HG02852 (cell line): ENCODE measurements at regions not wholly inside any gene's neighbourhood (a gene's known extent, or its start where the extent isn't known, plus 50 kb on each side); places are given as distances from the start of the nearest gene placed in this dataset.
"Not testable (repeated sequence)": the region's sequence is repeated elsewhere in the genome, so short reads cannot be mapped to it uniquely, and the experiment has no call there.

Source experiments
- ATAC-seq: cut with Tn5 transposase; IDR thresholded peaks from one replicate; pipeline ENCODE4 v1.9.1; 2021; ENCODE audit warnings: mild to moderate bottlenecking, moderate library complexity; ENCODE audit not compliant: unreplicated experiment

DNA sequence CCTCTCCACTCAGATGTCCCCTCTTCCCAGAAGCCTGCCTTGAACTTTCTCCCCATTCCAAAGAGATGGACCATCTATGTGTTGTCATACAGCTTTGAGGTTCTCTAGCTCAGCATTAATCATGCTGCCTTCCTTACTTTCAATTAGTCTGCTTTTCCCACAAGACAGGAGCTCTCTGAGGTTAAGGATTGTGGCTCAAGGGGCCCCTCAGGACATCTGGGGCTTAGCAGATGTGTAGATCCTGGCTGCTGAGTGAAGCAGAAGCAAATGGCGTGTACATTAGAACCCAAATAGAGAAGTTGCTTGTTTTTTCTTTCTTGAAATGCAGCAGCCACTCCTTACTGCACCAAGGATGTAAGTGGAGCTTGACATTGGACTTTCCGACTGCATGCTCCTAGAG lies 330.5 kb upstream of the TNRC6C start:
- ATAC-seq = no peak

GRCh38 chr17:77629284-77629683 lies 329.2 kb upstream of the TNRC6C start:
- ATAC-seq = not testable (repeated sequence)

DNA sequence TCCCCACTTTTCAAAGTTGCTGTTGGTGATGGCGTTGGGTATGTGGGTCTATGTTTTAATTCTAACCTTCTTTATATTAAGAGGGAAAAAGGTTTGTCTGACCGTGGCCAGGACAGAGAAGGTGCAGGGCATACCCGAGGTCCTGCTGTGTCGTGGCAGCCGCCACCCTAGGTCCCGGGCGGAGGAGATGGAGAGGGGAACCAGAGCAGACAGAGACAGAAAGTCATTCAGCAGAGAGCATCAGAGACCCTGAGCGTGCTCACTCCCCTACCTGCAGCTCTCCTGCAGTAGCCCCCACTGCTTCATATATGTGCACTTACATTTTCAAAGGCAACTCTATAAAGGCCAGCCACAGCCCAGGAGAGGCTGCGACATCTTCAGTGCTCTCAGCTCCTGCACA lies 327.2 kb upstream of the TNRC6C start:
- no peak for ATAC-seq

DNA sequence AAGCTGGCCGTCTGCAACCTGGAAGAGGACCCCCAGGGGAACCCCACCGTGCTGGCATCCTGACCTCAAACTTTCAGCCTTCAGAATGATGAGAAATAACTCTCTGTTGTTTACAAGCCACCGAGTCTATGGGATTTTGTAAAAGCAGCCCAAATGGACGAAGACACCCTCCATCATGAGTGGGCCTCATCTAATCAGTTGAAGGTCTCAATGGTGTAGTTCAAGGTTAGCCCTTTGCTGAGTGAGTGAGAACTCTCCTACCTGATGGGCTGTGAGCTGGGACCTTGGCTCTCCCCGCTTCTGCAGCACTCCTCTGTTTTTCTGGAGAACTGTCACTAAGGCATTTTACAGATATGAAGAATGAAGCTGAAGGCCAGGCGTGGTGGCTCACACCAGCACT lies 325.9 kb upstream of the TNRC6C start:
- no peak for ATAC-seq

GRCh38 chr17:77634710-77635109 lies 323.8 kb upstream of the TNRC6C start:
- ATAC-seq = no peak

DNA sequence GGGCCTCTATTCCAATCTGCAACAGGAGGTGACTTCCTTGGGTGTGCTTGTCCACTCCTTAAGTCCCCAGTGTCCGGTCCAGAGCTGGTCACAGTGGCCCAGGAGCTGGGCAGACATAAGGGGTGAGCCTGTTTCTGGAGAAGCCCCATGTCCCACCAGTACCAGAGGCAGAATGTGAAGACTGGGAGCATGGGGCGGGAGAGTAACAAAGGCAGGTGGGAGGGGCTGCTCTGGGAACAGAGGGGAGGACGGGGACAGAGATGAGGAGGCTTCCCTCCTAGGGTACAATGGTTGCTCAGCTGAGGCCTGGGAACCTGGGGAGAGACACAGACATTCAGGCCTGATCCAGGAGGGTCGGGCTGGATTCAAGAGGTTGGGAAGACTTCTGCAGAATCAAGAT lies 323.3 kb upstream of the TNRC6C start:
- no peak for ATAC-seq

- ATAC-seq = not testable (repeated sequence)
Measured at GRCh38 chr17:77635785-77636184, 322.7 kb upstream of the TNRC6C start.

GRCh38 chr17:77636835-77637817 lies 321.4 kb upstream of the TNRC6C start:
- no peak for ATAC-seq

- no peak for ATAC-seq
Measured at GRCh38 chr17:77637818-77638575, 320.5 kb upstream of the TNRC6C start.

DNA sequence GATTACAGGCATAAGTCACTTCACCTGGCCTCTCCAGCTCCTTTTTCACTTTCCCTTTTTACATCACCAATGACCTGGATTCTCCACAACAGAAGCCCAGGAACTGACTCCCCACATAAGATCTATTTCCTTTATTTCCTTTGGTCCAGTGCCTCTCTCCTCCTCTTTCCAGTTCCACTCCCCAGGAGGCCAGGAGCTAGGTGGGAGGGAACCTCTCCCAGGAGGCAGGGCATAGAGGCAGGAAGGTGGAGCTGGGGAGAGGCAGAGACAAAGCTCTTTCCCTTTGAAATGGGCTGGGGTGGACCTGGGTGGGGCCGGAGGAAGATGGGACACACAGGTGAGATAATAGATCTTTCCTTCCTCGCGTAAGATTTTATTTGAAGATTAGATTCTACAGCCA lies 318.3 kb upstream of the TNRC6C start:
- ATAC-seq = no peak

DNA sequence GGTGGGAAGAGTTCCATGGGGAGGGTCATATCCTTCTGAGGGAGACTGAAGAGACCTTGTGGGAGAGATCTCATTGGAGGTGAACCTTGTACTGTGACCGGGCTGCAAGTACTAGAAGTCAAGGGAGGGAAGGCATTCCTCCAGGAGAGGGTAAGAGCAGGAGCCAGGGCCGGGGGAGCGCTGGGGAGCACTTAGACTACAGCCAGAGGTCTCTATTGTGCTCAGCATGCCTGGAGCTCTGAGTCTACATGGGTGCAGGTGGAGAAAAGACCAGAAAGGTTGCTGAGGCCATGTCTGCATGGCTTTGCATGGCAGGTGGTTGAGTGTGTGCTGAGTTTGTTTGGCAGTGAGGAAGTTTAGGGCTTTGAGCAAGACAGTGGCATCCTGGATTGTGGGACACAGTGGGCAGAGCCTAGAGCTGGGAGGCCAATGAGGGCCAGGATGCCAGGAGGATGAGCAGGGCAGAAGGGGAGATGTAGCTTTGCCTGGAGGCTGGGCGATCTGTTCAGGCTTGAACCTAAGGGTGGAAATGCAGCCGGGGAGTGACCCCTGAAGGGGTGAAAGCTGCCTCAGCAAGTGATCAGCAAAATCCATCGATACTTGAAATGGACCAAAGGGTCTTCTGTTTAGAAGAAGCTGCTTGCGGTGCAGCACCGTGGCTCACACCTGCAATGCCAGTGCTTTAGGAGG lies 317.4 kb upstream of the TNRC6C start:
- no peak for ATAC-seq

DNA sequence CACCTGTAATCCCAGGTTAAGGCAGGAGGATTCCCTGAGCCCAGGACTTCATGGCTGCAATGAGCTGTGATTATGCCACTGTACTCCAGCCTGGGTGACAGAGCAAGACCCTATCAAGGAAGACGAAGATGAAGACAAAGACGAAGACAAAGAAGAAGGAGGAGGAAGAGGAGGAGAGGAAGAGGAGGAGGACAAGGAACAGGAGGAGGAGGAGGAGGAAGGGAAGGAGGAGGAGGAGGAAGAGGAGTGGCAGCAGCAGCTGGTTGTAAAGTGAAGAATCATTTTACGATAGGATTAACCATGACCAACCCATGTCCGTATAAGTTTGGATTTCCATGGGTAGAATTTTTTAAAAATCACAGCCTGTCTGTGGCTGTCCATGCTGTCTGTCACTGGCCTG lies 316.8 kb upstream of the TNRC6C start:
- ATAC-seq = no peak

- ATAC-seq = no peak
Measured at GRCh38 chr17:77644181-77645071, 314.1 kb upstream of the TNRC6C start.

- ATAC-seq = no peak
Measured at GRCh38 chr17:77645072-77646045, 313.1 kb upstream of the TNRC6C start.

DNA sequence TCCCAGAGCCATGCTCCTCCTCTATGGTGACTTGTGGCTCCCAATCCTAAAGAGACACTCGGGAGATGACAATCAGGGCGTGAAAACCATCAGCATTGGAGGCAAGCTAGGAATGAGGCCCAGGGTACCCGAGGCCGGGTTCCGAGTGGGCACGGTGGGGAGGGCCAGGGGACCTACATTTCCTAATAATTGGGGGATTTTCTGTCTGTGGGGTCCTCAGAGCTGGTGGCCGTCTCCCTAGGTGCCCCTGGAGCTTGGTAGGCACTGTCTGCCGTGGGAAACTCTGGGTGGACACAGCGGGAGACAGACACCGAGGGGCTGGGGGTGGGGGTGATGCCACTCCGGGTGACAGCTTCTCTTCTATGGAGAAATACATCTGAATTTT lies 312.5 kb upstream of the TNRC6C start:
- ATAC-seq = no peak

DNA sequence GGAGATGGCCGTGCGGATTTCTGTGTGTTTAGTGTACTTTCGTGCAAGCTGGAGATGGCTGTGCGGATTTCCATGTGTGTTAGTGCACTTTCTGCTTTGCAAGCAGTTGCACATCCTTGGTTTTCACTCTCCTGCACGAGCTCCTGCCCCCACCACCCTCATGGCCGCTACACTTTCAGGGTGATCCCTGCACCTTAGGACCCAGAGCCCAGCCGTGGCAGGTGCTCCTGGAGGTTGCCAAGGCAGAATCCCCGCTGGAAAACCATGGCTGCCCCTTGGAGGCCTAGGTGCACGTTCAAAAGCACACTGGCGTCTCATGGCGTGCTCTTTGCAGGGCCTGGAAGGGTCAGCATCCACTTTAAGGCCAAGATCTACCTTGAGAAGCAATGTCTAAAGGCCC lies 311.0 kb upstream of the TNRC6C start:
- ATAC-seq = no peak

DNA sequence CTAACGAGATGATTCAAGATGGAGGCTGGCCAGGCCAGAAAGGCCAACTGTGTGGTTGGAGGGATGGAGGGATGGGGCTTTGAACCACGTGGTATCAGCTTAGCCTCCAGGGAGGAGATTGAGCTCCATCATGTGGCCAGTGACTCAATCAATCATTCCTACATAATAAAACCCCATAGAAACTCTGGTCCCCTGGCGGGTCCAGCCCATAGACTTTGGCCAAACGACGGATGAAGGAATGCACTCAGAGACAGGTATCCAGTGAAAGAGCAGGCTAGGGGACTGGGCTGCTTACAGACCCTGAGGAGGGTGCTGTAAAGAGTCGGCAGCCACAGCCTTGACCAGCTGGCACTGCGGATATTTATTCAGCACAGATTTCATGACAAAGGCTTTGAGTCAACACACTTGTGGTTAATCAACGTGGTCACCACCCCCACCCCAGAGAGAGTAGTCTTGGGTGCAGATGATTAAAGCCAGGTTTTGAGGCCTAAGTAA lies 308.7 kb upstream of the TNRC6C start:
- no peak for ATAC-seq

DNA sequence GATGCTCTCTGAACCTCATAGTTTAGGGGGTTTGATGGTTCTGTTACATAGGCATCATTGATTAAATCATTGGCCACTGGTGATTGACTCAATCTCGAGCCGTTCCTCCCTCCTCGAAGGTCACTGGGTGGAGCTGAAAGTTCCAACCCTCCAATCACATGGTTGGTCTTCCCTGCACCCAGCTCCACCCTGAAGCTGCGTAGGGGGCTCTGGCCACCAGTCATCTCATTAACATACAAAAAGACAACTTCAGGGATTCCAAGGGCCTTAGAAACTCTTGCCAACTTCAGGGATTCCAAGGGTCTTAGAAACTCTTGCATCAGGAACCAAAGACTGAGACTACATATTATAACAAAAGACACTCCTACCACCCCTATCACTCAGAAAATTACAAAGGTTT lies 306.5 kb upstream of the TNRC6C start:
- ATAC-seq = no peak

GRCh38 chr17:77654296-77654695 lies 304.2 kb upstream of the TNRC6C start:
- no peak for ATAC-seq
